Epidermal melanocyte (primary cell): ENCODE measurements at regions not wholly inside any gene's neighbourhood (a gene's known extent, or its start where the extent isn't known, plus 50 kb on each side); places are given as distances from the start of the nearest gene placed in this dataset.
A peak's percentile ranks its signal among the peaks of the same experiment; 100 is the strongest.

Experiments
- DNase-seq: peaks from one replicate; pipeline ENCODE4 v3.0.0; 2011; ENCODE audit warnings: low spot score; ENCODE audit not compliant: insufficient read length

DNA sequence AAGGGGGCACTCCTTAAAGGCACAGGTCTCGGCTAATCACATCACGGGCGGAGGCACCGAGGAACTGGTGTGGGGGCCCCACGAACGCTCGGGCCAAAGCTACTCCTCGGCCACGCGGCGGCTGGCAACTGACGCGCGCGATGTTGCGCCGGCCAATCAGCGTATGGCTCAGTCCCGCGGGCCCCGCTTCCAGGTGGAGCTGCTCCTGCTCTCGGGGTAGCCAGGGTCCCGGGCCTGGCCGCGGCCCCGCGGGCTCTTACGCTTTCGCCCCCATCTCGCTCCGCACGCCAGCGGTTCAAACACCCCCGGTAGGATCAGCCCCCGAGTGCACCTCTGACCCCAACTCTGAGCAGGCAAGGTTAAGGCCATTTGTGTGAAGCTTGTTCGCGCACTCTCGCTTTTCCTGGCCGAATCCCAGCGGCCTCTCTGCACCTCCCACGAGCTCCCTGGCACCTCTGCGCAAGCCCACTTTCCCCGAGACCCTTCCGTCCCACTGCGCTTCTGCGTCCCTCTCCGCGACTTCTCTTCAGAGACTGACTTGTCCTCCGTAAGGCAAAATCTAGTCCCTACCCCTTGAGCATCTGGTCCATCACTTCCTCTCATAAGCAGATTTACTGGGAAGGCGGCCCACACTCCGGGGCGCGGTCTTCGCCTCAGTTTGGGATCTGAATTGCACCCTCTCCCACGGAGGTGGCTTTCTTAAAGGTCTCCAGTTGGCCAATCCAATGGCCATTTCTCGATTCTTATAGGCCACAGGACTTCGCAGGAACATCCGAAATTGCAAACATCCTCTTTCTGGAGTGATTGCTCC, 200.9 kb upstream of the TBX20 start:
- DNase-seq = no peak

- DNase-seq = no peak
Measured at GRCh38 chr7:35450456-35451214, 196.7 kb upstream of the TBX20 start.

DNA sequence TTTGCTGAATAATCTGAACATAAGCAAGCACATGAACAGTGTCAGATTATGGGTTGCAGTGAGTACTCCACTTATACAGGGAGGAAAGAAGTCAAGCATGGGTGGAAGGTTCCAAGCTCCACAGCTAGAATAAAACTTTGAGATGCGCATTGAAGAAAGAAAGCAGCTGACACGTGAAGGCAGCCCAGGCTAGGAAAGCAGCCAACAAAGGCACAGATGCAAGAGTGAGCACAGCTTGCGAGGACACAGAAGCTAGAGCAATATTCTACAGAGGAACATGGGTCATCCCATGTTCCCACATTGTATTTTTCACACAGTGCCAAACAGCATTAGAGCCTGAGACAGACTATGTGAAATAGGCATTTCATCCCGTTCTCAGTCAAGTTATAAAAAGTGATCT, 194.6 kb upstream of the TBX20 start:
- DNase-seq = no peak

GRCh38 chr7:35446091-35446490, 192.2 kb upstream of the TBX20 start:
- DNase-seq = no peak

DNA sequence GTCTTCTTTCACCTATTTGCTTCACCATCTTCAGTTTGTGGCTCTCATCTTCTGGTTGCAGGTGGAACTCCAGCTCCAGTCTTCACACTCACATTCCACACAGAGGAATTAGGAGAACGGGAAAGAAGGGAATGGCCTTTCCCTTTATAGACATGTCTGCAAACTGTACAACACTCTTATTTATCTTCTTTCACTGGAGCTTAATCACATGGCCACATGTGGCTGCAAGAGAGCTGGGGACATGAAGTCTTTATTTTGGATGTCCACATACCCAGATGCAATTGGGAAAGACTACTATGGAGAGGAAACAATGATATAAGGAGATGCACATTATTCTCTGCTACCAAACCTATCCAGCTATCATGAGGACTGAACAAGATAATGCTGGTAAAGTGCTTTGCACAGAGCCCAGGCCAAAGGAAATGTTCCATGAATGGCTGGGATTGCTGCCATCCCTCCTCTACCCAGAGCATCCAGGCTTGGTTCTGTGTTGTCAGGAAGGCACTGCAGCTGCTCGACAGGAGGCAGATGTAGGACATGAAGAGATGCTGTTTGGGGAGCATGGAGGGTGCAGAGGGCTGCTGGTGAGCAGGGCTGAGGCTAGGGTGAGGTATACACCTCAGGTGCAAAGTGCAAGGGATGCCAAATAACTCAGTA, 183.8 kb upstream of the TBX20 start:
- DNase-seq = no peak

- DNase-seq = no peak
Measured at GRCh38 chr7:35436452-35436851, 182.6 kb upstream of the TBX20 start.

- DNase-seq = no peak
Measured at GRCh38 chr7:35430547-35431153, 176.8 kb upstream of the TBX20 start.

DNA sequence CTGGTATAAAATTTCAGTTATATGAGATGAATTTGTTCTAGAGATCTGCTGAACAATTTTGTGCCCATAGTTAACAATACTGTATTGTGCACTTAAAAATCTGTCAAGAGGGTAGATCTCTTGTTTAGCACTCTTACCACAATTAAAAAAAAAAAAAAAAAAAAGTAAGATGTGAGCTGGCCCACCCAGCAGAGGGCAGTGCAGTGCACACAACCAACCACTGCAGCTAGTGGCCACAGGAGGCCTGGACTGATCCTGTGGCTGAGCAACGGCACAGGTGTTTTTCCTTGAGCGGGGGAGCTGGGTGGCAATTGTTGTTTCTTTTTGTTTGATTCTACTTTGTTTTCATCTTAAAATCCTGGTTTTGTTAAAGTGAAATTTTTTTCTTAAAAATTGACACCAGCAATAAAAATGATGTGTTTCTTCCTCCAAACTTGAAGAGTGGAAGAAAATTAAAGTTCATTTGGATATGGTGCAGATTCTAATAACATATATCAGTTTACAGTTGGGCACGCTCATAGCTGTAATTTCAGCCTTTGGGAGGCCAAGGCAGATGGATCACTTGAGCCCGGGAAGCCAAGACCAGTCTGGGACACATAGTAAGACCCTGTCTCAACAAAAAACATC, 171.1 kb upstream of the TBX20 start:
- peak; percentile 46 for DNase-seq

DNA sequence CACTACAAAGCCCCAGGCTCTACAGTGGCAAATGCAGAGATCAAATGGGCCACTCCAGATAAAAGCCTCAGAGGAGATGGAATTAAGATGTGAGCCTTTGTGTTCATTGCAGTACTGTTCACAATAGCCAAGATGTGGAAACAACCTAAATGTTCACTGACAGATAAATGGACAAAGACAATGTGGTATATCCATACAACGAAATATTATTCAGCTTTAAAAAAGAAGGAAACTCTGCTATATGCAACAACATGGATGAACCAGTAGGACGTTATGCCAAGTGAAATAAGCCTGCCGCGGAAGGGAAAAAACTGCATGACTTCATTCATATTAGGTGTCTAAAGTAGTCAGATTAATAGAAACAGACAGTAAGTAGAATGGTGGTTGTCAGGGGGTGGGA, 170.5 kb upstream of the TBX20 start:
- no peak for DNase-seq

- no peak for DNase-seq
Measured at GRCh38 chr7:35422715-35423114, 168.8 kb upstream of the TBX20 start.

- no peak for DNase-seq
Measured at GRCh38 chr7:35420656-35421055, 166.8 kb upstream of the TBX20 start.

DNA sequence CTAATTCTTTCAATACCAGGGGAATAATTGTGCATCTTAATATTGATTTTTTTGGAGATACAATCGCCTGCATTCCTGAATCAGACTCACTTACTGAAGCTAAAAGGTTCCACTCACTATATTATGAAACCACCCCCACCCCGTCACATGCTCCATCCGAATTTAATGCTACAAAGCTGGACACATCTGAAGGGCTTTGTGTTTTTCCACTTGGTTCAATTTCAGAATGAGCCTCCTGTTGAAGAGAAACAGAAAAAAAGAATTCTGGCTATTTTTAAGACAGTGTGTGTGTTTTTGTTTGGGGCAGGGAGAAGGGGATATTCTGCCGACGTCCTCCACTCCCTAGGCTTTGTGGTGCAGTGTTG, 165.5 kb upstream of the TBX20 start:
- no peak for DNase-seq

DNA sequence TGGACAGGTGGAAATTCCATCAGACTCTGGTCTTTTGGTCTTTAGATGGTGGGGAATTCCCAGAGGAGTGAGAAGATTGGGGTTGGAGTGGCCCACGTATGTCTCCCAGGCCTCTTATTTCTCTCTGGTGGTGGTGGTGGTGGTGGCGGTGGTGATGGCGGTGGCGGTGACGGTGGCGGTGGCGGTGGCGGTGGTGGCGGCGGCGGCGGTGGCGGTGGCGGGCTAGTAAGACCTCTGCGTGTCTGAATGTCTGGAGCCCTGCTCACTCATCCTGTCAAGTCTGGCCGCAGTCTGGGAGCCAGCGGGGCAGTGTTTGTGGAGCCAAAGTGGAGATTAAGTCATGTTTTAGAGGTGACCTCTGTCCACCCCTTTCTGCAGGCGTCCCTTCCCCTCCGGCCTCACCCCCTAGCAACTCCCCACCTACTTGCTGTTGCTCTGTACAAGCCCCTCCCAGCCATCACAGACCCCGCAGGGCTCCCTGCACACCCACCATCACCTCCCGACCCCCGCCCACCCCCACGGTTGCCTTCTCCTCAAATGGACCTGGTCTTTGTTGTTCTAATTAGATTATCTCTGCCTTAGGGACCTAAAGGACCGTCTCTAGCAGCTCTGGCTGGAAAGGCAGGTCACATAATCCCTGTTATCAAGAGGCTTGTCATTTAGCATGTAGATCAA, 165.0 kb upstream of the TBX20 start:
- no peak for DNase-seq

DNA sequence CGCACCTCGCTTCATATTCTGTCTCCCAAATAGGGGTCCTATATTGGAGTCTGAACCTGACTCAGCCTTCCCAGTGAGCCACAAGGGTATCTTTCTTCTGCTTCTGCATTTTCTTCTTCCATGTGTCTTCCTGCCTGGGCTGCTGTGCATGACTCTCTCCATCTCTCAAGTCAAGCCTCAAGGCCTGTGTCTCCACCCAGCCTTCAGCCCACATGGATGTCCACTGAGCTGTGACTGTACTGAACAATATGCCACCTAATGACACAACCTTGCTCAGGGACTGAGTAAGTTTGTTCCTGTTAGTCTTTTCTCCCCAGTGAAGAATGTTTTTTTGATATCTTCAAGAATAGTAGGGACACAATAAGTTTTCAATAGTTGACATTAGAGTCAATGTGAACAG, 162.7 kb upstream of the TBX20 start:
- DNase-seq = no peak

- no peak for DNase-seq
Measured at GRCh38 chr7:35415411-35415822, 161.5 kb upstream of the TBX20 start.

DNA sequence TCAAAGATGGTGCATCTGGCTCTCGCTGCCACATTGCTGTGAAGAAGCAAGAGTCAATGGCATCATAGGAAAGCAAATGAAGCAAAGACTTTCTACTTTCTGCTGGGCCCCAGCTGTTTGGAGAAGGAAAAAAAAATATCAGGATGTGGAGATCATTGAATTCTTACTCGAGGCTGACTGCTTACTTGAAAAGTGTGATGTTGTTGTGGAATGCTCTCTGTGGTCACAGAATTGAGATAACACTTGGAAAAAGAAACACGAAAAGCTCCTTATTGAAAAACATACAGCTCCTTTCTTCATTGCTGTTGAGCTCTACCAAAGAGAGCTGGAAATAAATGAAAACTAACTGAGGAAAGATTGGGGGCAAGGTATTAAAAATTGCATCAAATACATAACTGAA, 157.4 kb upstream of the TBX20 start:
- no peak for DNase-seq

- DNase-seq = no peak
Measured at GRCh38 chr7:35405461-35405860, 151.6 kb upstream of the TBX20 start.

GRCh38 chr7:35401217-35401879, 147.4 kb upstream of the TBX20 start:
- no peak for DNase-seq

DNA sequence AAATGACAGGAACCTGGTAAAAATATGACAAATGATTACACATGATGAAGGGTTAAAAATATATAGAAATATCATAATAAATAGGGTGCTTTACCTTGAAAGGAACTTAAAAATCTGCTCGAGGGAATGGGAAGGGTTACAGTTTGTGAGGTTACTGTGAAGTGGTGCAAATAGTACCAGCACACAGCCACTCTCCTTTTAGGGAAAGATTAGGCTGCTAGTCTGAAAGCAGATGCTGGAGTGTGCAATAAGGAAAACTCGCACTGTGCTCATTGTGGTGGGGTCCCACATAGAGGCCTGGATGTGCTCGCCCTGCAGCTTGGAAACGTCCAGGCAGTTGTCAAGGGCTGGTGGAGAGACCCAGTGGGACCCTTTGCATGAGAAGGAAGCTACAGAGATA, 145.9 kb upstream of the TBX20 start:
- DNase-seq = no peak

GRCh38 chr7:35399216-35399615, 145.3 kb upstream of the TBX20 start:
- DNase-seq = no peak
